Panc1 (cell line): ENCODE measurements at regions not wholly inside any gene's neighbourhood (a gene's known extent, or its start where the extent isn't known, plus 50 kb on each side); places are given as distances from the start of the nearest gene placed in this dataset.

Experiments
- ATAC-seq: fragments of 200-7000 bp; cut with Tn5 transposase; 2 replicates; pipeline ENCODE4 v1.9.1; 2020; ENCODE audit warnings: mild to moderate bottlenecking, moderate library complexity
- BruUV-seq: library from RNA; stranded (reverse); fragments of 400-500 nt; replicated peaks from 2 replicates; lab custom pipeline; 2021; lab: Mats Ljungman, UMichigan
- CTCF ChIA-PET: fragments of 300-600 bp; sonication (Branson Sonifier 250); formaldehyde crosslinking; loops from one replicate; lab custom pipeline; 2022; ENCODE audit warnings: antibody characterized with exemption; lab: Charles Lee
- POLR2A ChIA-PET: fragments of 300-600 bp; sonication (Branson Sonifier 250); formaldehyde crosslinking; loops from one replicate; lab custom pipeline; 2022; ENCODE audit warnings: antibody characterized with exemption; lab: Charles Lee
- DNase-seq: peaks from one replicate; pipeline ENCODE4 v3.0.0-alpha.2; 2010; ENCODE audit warnings: low read depth, low spot score
- H3K27ac ChIP-seq: 2 replicates; pipeline ENCODE4 v1.5.1; 2011; ENCODE audit warnings: mild to moderate bottlenecking, low read length, inconsistent platforms
- H3K27me3 ChIP-seq: fragments of 200-500 bp; sonication (Bioruptor generic); 2 replicates; pipeline ENCODE4 v1.6.0; 2014; ENCODE audit warnings: low read length, inconsistent platforms; ENCODE audit not compliant: control insufficient read depth, insufficient read depth
- H3K36me3 ChIP-seq: fragments of 200-500 bp; sonication (Bioruptor generic); 2 replicates; pipeline ENCODE4 v1.5.1; 2014; ENCODE audit warnings: inconsistent platforms, mild to moderate bottlenecking, low read length, moderate library complexity; ENCODE audit not compliant: control insufficient read depth, insufficient read depth
- H3K4me1 ChIP-seq: 2 replicates; pipeline ENCODE4 v1.5.1; 2011; ENCODE audit warnings: inconsistent platforms, mild to moderate bottlenecking, low read length, moderate library complexity; ENCODE audit not compliant: control insufficient read depth, insufficient read depth
- H3K4me3 ChIP-seq, 2 experiments: 2 replicates each; pipeline ENCODE4 v1.5.1; 2011 to 2012; ENCODE audit warnings: low read depth in 2 of 2, low read length in 2 of 2, mild to moderate bottlenecking in 2 of 2, inconsistent platforms in 1 of 2, moderate library complexity in 1 of 2
- H3K9me3 ChIP-seq: fragments of 200-500 bp; sonication (Bioruptor generic); 2 replicates; pipeline ENCODE4 v1.5.1; 2014; ENCODE audit warnings: low read depth, mild to moderate bottlenecking, inconsistent platforms, low read length, moderate library complexity; ENCODE audit not compliant: control insufficient read depth, insufficient read depth
- POLR2AphosphoS5 ChIP-seq: IDR thresholded peaks from 2 replicates; pipeline ENCODE4 v1.6.1; 2012; ENCODE audit warnings: mild to moderate bottlenecking, low read depth, low read length, moderate library complexity
- SIN3A ChIP-seq: IDR thresholded peaks from 2 replicates; pipeline ENCODE4 v1.6.1; 2012; ENCODE audit warnings: low read depth, mild to moderate bottlenecking, low read length, moderate library complexity, borderline replicate concordance; ENCODE audit not compliant: insufficient read depth
- TCF7L2 ChIP-seq: IDR thresholded peaks from 2 replicates; pipeline ENCODE4 v1.6.1; 2011; ENCODE audit warnings: mild to moderate bottlenecking, low read depth, low read length, inconsistent platforms
- in situ Hi-C: cut with HindIII; loops from 2 replicates; pipeline ENCODE4 v1.10.0; 2016; ENCODE audit warnings: low sequenced_read_pairs, low pct_unique_long_range_greater_than_20kb
- intact Hi-C: fragments of 100-400 bp; cut with micrococcal nuclease; formaldehyde crosslinking; loops from one replicate; pipeline ENCODE4 v1.10.0; 2022; ENCODE audit not compliant: unreplicated experiment
- TF ChIP-seq, protein P1 (sequence below): fragments of 450-650 bp; IDR thresholded peaks from 2 replicates; pipeline ENCODE4 v1.5.1; 2017; ENCODE audit warnings: mild to moderate bottlenecking
- TF ChIP-seq, protein P2 (sequence below), 2 experiments: IDR thresholded peaks; 2 replicates each; pipeline ENCODE4 v1.6.1; 2011 to 2012; ENCODE audit warnings: low read depth in 2 of 2, control low read depth in 1 of 2, low read length in 1 of 2, mild to moderate bottlenecking in 1 of 2, moderate library complexity in 1 of 2; ENCODE audit not compliant: insufficient read depth in 1 of 2

DNA sequence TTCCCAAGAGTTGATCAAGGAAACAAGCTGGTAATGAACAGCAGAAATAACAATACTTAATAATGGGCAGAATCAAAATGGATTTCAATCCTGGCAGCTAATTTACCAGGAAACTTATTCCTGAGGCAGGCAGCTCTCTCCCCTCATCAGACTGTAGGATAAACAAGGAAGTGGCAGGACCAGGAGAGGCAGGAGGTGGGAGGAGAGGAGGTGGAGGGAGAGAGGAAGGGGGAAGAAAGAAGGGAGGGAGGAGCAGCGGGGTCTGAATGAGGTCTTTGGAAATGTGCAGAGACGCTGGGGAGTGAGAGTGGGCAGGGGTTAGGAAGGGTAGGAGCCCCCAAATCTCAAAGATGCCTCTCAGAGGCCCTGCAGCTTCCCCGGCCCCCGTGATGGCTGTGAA lies 231.5 kb downstream of the BCOR start:
- H3K9me3 ChIP-seq, result no peaks in the 10 kb centered on the region
- TF ChIP-seq POLR2AphosphoS5 (no peak), TCF7L2 (no peak)
- TF ChIP-seq, protein P1, sequence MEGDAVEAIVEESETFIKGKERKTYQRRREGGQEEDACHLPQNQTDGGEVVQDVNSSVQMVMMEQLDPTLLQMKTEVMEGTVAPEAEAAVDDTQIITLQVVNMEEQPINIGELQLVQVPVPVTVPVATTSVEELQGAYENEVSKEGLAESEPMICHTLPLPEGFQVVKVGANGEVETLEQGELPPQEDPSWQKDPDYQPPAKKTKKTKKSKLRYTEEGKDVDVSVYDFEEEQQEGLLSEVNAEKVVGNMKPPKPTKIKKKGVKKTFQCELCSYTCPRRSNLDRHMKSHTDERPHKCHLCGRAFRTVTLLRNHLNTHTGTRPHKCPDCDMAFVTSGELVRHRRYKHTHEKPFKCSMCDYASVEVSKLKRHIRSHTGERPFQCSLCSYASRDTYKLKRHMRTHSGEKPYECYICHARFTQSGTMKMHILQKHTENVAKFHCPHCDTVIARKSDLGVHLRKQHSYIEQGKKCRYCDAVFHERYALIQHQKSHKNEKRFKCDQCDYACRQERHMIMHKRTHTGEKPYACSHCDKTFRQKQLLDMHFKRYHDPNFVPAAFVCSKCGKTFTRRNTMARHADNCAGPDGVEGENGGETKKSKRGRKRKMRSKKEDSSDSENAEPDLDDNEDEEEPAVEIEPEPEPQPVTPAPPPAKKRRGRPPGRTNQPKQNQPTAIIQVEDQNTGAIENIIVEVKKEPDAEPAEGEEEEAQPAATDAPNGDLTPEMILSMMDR, result no peak
- TF ChIP-seq, protein P2, sequence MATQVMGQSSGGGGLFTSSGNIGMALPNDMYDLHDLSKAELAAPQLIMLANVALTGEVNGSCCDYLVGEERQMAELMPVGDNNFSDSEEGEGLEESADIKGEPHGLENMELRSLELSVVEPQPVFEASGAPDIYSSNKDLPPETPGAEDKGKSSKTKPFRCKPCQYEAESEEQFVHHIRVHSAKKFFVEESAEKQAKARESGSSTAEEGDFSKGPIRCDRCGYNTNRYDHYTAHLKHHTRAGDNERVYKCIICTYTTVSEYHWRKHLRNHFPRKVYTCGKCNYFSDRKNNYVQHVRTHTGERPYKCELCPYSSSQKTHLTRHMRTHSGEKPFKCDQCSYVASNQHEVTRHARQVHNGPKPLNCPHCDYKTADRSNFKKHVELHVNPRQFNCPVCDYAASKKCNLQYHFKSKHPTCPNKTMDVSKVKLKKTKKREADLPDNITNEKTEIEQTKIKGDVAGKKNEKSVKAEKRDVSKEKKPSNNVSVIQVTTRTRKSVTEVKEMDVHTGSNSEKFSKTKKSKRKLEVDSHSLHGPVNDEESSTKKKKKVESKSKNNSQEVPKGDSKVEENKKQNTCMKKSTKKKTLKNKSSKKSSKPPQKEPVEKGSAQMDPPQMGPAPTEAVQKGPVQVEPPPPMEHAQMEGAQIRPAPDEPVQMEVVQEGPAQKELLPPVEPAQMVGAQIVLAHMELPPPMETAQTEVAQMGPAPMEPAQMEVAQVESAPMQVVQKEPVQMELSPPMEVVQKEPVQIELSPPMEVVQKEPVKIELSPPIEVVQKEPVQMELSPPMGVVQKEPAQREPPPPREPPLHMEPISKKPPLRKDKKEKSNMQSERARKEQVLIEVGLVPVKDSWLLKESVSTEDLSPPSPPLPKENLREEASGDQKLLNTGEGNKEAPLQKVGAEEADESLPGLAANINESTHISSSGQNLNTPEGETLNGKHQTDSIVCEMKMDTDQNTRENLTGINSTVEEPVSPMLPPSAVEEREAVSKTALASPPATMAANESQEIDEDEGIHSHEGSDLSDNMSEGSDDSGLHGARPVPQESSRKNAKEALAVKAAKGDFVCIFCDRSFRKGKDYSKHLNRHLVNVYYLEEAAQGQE (IDR thresholded peaks at IDR 0.05; ENCODE audit: insufficient read depth in 1 of 2, low read depth in 2 of 2, low read length in 1 of 2), result no peak
- BruUV-seq, result no TSS peak
- POLR2A ChIA-PET, result interaction anchor here (0.6 kb wide), 1 partner anchor 43 kb away, joined by 4 read pairs; no protein-coding TSS in a partner anchor
- H3K36me3 ChIP-seq, result no peaks in the 10 kb centered on the region
- DNase-seq (no peak), ATAC-seq (no peak)
- no peak overlapping the region for H3K4me3 ChIP-seq
- no peaks in the 10 kb centered on the region for H3K4me1 ChIP-seq
- no peak overlapping the region for H3K27ac ChIP-seq
- intact Hi-C loops (no loop called here), in situ Hi-C loops (no loop called here)
- CTCF ChIA-PET, result no interaction called here
- no peaks in the 10 kb centered on the region for H3K27me3 ChIP-seq

DNA sequence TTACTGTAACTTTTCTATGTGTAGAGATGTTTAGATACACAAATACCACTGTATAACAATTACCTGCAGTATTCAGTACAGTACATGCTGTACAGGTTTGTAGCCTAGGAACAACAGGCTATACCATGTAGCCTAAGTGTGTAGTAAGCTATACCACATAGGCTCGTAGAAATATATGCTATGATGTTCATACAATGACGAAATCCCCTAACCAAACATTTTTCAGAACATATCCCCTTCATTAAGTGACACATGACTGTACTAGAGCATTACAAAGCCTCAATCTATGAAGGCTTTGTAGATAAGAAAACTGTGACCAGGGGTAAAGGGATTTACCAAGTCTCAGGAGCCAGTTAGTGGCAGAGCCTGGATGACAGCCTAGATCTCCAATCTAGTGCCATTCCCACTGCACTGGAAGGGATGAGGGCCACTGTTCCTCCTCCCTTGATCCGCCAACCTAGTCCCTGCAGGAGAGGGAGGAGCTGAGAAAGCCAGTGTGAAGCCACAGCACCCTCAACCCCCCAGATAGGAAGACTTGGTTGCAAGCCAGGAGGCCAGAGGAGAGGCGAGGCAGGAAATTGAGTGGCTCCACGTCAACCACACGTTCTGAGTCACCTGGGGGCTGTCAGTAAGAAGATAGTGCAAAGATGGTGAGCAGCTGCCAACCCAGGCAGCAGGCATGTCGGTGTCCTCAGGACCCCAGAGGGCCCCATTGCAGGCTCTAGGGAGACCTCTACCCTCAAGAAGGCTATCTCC lies 227.7 kb downstream of the BCOR start:
- in situ Hi-C loops, result no loop called here
- no peak overlapping the region for H3K4me3 ChIP-seq
- no peak for DNase-seq
- TF ChIP-seq, protein P2 (IDR thresholded peaks at IDR 0.05; ENCODE audit: insufficient read depth in 1 of 2, low read depth in 2 of 2, low read length in 1 of 2), result no peak
- TF ChIP-seq SIN3A (no peak), POLR2AphosphoS5 (no peak), TCF7L2 (no peak)
- TF ChIP-seq, protein P1, result no peak
- H3K36me3 ChIP-seq, result no peaks in the 10 kb centered on the region
- BruUV-seq, result no TSS peak
- intact Hi-C loops, result no loop called here
- no peak overlapping the region for H3K27ac ChIP-seq
- ChIA-PET POLR2A (no interaction called here), CTCF (no interaction called here)
- H3K4me1 ChIP-seq, result no peaks in the 10 kb centered on the region
- H3K9me3 ChIP-seq, result no peaks in the 10 kb centered on the region
- no peaks in the 10 kb centered on the region for H3K27me3 ChIP-seq
- ATAC-seq, result no peak
